ENCODE measurements at regions not wholly inside any gene's neighbourhood (a gene's known extent, or its start where the extent isn't known, plus 50 kb on each side); places are given as distances from the start of the nearest gene placed in this dataset.

DNA sequence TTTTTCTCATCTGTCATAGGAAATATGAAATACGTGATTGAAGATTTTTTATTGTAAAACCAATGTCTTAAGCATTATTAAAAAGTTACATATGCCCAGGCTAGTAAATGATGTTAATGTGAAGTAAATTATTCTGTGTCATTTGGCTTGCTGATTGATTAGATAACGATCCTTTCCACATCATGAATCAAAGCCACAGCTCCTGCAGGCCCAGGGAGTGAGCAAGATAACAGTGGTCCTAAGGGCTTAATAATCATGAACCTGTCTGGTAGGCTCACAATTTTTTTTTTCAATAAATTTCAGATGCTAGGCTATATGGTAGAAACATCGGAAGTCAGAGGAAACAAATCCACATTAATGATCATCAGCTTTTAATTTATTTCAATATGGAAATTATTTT, 269.0 kb upstream of the SLC10A2 start:
- TF ChIP-seq, protein P1, sequence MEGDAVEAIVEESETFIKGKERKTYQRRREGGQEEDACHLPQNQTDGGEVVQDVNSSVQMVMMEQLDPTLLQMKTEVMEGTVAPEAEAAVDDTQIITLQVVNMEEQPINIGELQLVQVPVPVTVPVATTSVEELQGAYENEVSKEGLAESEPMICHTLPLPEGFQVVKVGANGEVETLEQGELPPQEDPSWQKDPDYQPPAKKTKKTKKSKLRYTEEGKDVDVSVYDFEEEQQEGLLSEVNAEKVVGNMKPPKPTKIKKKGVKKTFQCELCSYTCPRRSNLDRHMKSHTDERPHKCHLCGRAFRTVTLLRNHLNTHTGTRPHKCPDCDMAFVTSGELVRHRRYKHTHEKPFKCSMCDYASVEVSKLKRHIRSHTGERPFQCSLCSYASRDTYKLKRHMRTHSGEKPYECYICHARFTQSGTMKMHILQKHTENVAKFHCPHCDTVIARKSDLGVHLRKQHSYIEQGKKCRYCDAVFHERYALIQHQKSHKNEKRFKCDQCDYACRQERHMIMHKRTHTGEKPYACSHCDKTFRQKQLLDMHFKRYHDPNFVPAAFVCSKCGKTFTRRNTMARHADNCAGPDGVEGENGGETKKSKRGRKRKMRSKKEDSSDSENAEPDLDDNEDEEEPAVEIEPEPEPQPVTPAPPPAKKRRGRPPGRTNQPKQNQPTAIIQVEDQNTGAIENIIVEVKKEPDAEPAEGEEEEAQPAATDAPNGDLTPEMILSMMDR (IDR thresholded peaks at IDR 0.05; ENCODE audit: borderline replicate concordance, control extremely low read depth, extremely low read depth, insufficient read depth, missing control alignments) = no peak
- no peak for DNase-seq (ENCODE audit: low spot score)
- in situ Hi-C loops (cut with MboI; ENCODE audit: low sequenced_read_pairs, unreplicated experiment) = no loop called here

DNA sequence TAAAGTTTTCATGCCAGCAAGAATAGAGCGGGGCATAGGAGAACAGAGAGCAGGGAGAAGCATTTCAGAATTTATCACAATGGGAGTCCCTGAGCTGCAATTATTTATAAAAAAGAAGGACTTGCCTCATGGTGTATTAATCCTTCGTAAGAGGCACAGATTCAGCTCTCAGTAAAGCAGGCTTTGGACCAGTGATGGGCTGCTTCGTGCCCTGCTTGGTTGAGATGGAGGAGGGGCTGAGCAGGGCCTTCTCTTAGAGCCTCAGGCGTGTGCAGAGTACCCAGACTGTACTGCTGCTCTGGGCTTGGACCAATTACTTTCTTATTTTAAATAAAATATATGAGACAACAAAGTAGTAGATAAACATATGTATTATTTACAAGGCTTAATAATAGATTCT, 265.7 kb upstream of the SLC10A2 start:
- TF ChIP-seq, protein P1 (IDR thresholded peaks at IDR 0.05; ENCODE audit: borderline replicate concordance, control extremely low read depth, extremely low read depth, insufficient read depth, missing control alignments) = no peak
- DNase-seq (ENCODE audit: low spot score) = no peak
- in situ Hi-C loops (cut with MboI; ENCODE audit: low sequenced_read_pairs, unreplicated experiment) = no loop called here

DNA sequence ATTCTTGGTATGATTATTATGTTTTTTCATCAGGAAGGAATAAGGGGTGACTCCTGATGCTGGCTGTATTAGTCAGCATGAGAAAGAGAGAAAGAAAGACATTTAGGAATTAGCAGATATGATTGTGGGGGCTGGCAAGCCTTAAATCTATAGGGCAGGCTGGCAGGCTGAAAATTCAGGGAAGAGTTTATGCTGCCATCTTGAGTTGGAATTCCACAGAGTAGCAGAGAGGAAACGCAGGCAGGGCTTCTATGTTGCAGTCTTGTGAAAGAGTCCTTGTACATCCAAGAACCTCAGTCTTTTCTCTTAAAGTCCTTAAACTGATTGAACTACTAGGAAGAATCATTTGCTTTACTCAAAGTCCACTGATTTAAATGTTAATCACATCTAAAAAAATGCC, 262.7 kb upstream of the SLC10A2 start:
- TF ChIP-seq, protein P1 (IDR thresholded peaks at IDR 0.05; ENCODE audit: borderline replicate concordance, control extremely low read depth, extremely low read depth, insufficient read depth, missing control alignments) = no peak
- in situ Hi-C loops (cut with MboI; ENCODE audit: low sequenced_read_pairs, unreplicated experiment) = no loop called here
- DNase-seq (ENCODE audit: low spot score) = no peak

DNA sequence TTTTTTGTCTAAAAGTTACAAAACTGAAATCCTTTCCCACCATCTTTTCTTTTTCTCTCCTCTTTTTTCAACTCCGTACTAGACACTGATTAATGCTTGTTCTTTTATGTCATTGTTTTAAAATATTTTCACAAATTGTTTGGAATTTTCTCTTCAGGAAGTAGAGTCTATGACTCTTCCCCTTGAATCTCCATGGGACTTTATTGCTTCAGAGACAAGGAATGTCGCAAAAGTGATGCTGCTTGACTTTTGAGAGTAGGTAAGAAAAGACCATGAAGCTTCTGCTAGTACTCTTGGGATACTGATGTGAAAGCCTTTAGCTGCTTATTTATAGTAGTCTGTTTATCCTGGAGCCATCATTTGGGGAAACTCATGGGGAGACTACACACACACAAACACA, 260.1 kb upstream of the SLC10A2 start:
- in situ Hi-C loops (cut with MboI; ENCODE audit: low sequenced_read_pairs, unreplicated experiment) = no loop called here
- TF ChIP-seq, protein P1 (IDR thresholded peaks at IDR 0.05; ENCODE audit: borderline replicate concordance, control extremely low read depth, extremely low read depth, insufficient read depth, missing control alignments) = no peak
- no peak for DNase-seq (ENCODE audit: low spot score)

DNA sequence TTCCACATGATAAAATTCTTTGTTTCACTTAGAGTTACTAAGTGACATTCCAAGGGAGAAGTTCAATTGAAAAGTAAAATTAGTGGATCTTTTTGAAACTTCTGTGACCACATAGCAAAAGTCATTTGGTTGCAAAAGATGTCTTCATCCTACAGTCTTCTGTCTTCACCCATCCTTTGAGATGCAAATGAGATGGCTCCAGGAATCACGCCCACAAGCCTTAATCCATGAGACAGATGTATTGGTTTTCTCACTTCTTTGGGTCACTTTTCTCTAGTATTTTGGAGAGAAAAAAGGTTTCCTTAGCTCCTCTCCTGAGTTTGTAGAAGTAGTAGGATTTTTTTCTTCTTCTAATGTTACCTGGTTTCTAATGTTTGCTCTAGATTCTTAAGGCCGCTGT, 259.5 kb upstream of the SLC10A2 start:
- in situ Hi-C loops (cut with MboI; ENCODE audit: low sequenced_read_pairs, unreplicated experiment) = no loop called here
- no peak for DNase-seq (ENCODE audit: low spot score)
- TF ChIP-seq, protein P1 (IDR thresholded peaks at IDR 0.05; ENCODE audit: borderline replicate concordance, control extremely low read depth, extremely low read depth, insufficient read depth, missing control alignments) = no peak

DNA sequence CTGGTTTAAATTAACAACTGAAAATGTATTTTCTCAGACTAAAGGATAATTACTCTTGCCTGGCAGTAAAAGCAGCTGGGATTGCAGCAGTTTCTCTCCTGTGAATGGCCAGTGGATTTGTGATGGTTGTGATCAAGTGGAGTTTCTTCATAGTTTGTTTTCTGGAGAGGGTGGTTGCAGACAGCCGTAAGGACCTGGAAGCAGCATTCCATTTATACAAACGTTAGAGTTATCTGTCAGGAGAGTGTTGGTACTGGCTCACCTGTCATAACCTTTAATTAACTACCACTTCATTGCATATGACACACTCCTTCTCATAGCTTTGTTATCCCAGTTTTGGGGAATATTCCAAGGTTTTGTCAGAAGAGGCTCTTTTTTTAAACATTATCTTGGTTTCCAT, 258.4 kb upstream of the SLC10A2 start:
- in situ Hi-C loops (cut with MboI; ENCODE audit: low sequenced_read_pairs, unreplicated experiment) = no loop called here
- TF ChIP-seq, protein P1 (IDR thresholded peaks at IDR 0.05; ENCODE audit: borderline replicate concordance, control extremely low read depth, extremely low read depth, insufficient read depth, missing control alignments) = no peak
- DNase-seq (ENCODE audit: low spot score) = no peak

DNA sequence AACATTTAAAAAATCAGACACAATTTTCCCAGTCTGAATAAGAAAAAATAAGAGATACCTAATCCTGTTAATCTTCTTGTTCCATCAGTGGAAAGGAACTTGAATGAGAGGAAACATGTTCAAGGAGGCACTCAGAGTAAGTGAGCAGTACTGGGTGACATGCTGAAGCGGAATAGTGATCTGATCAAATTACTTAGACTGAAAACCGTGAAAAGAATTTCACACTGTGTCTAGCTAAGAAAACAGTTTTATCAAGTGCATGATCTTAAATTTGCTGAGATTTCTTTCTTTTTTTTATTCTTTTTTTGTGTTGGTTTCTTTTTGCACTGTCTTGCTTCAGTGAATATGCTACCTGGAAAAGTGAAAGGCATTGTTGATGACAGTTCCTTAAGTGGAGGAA, 249.5 kb upstream of the SLC10A2 start:
- DNase-seq (ENCODE audit: low spot score) = no peak
- TF ChIP-seq, protein P1 (IDR thresholded peaks at IDR 0.05; ENCODE audit: borderline replicate concordance, control extremely low read depth, extremely low read depth, insufficient read depth, missing control alignments) = no peak
- in situ Hi-C loops (cut with MboI; ENCODE audit: low sequenced_read_pairs, unreplicated experiment) = no loop called here

Measured in GM13976 (cell line).